ENCODE measurements at regions not wholly inside any gene's neighbourhood (a gene's known extent, or its start where the extent isn't known, plus 50 kb on each side); places are given as distances from the start of the nearest gene placed in this dataset.

- TF ChIP-seq ZNF274 (IDR thresholded peaks at IDR 0.05; ENCODE audit: low read depth, low read length): no peak
- no peak for TF ChIP-seq YY1 (IDR thresholded peaks at IDR 0.05; ENCODE audit: insufficient read depth, insufficient read length)
Observed at GRCh38 chr2:22697054-22697788, 687.8 kb upstream of the KLHL29 start.
